Fibroblast of upper back skin (primary cell): ENCODE measurements at regions not wholly inside any gene's neighbourhood (a gene's known extent, or its start where the extent isn't known, plus 50 kb on each side); places are given as distances from the start of the nearest gene placed in this dataset.
A peak's percentile ranks its signal among the peaks of the same experiment; 100 is the strongest.

Experiments
- DNase-seq: peaks from one replicate; pipeline ENCODE4 v3.0.0-alpha.2; 2013

DNA sequence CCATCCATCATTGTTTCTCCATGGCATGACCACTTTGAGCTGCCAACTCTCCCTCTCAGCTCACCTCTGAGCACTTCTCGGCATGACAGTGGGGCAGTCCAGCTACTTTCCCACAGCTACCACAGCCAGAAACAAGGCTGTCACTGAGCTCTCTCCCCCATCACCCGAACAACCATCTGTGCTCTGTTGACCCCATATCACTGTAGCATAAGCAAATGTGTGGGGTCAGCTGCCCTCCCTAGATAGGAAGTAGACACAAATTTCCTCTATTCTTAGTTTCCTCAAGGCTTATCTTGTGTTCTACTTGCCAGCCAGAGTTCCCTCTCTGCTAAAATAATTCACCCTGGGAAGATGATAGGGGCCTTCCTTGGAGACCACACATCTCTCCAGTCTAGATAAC is 82.6 kb upstream of the FUT8 start:
- no peak for DNase-seq

GRCh38 chr14:65330416-65330815 is 82.1 kb upstream of the FUT8 start:
- no peak for DNase-seq

GRCh38 chr14:65331652-65332051 is 80.9 kb upstream of the FUT8 start:
- DNase-seq = no peak

GRCh38 chr14:65332141-65332871 is 80.2 kb upstream of the FUT8 start:
- peak; percentile 26 for DNase-seq

DNA sequence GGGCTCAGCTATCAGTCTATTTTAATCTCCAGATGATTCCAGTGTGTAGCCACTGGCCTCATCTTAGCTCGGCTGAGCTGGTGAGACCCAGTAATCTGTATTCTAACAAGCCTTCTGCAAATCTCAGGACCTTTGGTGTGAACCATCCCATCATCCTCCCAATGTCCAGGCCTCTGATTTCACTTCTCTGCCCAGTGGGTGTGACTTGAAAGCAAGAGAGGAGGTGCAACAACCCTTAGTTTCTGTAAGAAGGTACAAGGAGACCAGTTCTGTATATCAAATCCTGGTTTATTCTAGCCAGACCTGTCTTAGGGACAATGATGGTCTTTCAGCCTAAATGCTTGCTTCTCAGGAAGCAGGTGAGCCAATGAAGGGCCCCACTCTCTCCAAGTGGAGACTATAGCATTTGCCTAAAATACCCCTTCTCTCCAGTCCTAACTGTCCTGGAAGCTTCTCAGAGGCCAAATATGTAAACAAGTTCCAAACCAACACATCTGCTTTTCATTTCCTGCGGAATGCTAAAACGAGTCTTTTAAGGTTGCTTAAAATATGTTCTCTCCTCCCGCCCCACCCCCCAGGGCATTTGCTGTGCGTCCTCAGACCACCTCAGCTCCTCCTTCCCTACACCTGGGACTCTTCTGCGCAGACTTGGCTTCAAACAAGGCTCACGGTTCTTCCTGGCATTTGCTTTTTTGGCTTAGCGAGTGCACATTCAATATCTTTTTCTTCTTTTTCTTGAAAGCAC is 78.4 kb upstream of the FUT8 start:
- DNase-seq = peak; percentile 96

GRCh38 chr14:65334765-65335410 is 77.6 kb upstream of the FUT8 start:
- no peak for DNase-seq

GRCh38 chr14:65335411-65335947 is 77.1 kb upstream of the FUT8 start:
- no peak for DNase-seq

- DNase-seq = peak; percentile 80
These were observed 76.3 kb upstream of the FUT8 start for GRCh38 chr14:65336191-65336591.

DNA sequence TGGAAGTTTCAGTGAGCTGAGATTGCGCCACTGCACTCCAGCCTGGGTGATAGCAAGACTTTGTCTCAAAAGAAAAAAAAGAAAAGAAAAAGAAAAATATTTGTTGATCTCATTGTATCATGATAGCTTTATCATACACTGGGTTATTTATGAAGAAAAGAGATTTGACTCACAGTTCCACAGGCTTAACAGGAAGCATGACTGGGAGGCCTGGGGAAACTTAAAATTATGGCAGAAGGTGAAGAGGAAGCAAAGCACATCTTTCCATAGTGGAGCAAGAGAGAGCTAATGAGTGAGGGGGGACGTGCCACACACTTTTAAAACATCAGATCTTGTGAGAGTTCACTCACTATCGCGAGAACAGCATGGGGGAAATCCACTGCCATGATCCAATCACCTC is 72.7 kb upstream of the FUT8 start:
- no peak for DNase-seq

- DNase-seq = no peak
These were observed 68.5 kb upstream of the FUT8 start for GRCh38 chr14:65344011-65344410.

GRCh38 chr14:65345266-65345665 is 67.3 kb upstream of the FUT8 start:
- no peak for DNase-seq

DNA sequence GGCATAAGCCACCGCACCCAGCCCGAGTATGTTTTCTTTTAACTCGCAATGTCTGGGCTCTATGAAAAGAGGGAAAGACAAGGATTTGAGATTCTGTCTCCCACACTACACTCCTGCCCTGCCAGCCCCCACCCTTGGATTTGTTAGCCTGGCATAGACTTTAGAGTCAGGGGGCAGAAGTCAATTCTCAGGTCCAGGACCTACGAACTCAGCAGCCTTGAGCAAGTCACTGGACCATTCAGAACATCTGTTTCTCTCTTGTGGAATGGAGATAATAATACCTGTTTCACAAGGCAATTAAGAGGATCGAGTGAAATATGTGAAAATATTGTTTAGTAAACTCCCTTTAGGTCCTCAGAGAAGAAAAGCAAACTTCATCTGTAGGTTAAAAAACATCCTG is 66.1 kb upstream of the FUT8 start:
- no peak for DNase-seq

- DNase-seq = no peak
These were observed 65.6 kb upstream of the FUT8 start for GRCh38 chr14:65346895-65347294.

- DNase-seq = no peak
These were observed 64.4 kb upstream of the FUT8 start for GRCh38 chr14:65348137-65348536.

DNA sequence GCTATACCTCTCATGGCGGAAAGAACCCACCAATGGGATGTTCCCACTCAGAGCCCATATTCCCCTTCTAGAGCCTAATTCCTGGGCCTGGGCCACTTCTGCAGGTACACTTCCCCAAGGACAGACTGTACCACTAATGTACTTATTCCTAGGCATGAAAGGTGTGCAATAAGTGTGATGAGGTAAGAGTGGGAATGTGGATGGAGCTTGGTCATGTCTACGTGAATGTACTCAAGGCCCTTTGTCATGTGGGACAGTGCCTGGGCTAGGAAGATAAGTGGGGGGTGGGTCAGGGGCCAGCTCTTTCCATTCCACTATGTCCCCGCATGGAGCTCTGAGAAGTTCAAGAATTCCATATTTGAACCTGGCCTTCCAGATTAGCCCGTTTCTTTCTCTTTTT is 63.4 kb upstream of the FUT8 start:
- no peak for DNase-seq

DNA sequence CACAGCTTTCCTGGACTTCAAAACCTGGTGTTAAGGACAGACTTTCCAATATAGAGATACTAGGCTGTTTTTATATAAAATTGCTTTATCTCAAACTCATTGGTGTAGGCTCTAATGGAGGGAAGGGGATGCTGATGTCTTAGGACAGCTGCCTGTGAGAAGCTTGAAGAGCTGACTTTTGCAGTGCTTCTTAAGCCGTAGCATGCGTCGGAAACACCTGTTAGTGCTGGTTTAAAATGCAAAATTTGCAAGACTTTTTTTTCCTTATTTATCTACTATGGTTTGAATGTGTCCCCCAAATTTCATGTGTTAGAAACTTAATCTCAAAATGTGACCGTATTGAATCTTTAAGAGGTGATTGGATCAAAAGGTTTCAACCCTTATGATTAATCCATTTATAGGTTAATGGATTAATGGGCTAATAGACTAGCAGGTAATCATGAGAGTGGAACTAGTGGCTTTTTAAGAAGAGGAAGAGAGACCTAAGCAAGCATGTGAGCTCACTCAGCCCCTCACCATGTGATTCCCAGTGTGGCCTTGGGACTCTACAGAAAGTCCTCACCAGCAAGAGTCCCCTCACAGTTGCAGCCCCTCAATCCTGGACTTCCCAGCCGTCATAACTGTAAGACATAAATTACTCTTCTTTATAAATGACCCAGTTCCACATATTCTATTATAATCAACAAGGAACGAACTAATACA is 60.9 kb upstream of the FUT8 start:
- no peak for DNase-seq

GRCh38 chr14:65352964-65353530 is 59.5 kb upstream of the FUT8 start:
- DNase-seq = no peak

DNA sequence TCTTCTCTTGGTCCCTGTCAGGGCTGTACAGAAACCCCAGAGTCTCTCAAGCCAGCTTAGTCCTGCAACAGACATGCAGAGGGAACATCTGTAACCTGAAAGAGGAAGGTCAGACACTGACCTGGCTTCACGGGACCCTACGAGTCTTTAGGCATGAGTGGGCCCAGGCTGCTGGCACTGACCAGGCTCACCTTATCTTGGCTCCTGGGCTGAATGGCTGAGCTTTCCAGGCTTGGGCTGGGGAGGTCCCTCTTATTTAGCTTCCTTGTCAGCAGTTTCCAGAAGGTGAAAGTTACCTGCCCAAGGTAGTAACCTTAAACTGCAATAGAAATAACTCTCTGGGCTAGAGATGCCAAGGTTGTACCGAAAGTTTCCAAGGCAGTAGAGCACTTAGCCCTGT is 58.4 kb upstream of the FUT8 start:
- no peak for DNase-seq

- no peak for DNase-seq
These were observed 57.8 kb upstream of the FUT8 start for GRCh38 chr14:65354715-65355114.

GRCh38 chr14:65356327-65356836 is 56.1 kb upstream of the FUT8 start:
- DNase-seq = peak; percentile 91

DNA sequence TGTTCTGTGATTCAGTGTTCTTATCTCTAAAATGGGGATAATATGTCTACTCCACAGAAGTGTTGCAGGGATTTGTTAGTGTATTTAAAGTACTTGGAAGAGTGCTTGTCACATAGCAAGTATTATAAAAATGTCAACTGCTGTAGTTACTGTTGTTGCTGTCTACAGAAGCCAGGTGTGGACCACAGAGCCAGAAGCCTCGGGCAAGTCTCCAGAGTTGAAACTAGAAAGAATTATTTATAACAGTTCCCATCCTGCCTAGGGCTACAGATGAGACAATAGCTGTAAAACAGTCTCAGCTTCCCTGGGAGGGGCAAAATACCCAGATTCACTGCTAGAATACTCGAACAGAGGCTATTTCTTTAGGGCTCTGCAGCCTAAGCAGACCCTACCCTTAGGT is 55.4 kb upstream of the FUT8 start:
- DNase-seq = no peak

GRCh38 chr14:65357689-65358088 is 54.8 kb upstream of the FUT8 start:
- DNase-seq = no peak

DNA sequence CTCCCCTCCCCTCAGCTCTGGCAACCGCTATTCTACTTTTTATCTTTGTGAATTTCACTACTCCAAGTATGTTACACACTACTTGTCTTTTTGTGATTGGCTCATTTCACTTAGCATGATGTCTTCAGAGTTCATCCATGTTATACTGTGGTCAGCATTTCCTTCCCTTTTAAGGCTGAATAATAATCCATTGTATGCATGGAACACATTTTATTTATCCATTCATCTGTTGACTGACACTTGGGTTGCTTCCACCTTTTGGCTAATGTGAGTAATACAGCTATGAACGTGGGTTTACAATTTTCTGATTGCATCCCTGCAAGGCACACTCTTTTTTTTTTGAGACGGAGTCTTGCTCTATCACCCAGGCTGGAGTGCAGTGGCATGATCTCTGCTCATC is 53.0 kb upstream of the FUT8 start:
- DNase-seq = no peak
